ENCODE measurements at regions not wholly inside any gene's neighbourhood (a gene's known extent, or its start where the extent isn't known, plus 50 kb on each side); places are given as distances from the start of the nearest gene placed in this dataset.

DNA sequence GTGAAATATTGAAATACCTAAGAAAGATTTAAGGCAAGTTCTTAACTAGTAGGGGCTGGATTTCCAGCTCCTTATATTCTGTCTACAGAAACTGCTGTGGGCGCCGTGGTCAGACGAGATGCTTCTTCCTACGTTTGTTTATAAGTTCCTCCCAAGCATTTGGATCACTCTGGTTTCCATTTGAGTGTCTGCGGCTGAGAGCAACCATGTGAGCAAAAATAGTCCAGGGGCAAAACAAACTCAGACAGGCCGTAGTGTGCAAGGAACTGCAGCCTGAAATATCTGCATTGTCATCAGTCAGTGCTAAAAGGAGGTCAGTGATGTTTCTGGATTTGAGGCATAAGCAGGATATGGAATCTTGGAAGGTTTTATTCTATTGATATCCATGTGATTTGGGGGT is 485.9 kb upstream of the JAG1 start:
- H3K27ac ChIP-seq (ENCODE audit: low read length), result no peak overlapping the region
- no peaks in the 10 kb centered on the region for H3K36me3 ChIP-seq (ENCODE audit: insufficient read depth, low read depth, low read length)
- no peaks in the 10 kb centered on the region for H3K27me3 ChIP-seq (ENCODE audit: insufficient read depth, low read length)
- no peaks in the 10 kb centered on the region for H3K9me3 ChIP-seq (ENCODE audit: insufficient read depth, low read depth, low read length)
- no peak overlapping the region for H3K9ac ChIP-seq (ENCODE audit: low read depth, low read length)
- no peak overlapping the region for H3K4me3 ChIP-seq (ENCODE audit: low read length)
- H3K4me1 ChIP-seq (ENCODE audit: insufficient read depth, low read length), result no peaks in the 10 kb centered on the region

DNA sequence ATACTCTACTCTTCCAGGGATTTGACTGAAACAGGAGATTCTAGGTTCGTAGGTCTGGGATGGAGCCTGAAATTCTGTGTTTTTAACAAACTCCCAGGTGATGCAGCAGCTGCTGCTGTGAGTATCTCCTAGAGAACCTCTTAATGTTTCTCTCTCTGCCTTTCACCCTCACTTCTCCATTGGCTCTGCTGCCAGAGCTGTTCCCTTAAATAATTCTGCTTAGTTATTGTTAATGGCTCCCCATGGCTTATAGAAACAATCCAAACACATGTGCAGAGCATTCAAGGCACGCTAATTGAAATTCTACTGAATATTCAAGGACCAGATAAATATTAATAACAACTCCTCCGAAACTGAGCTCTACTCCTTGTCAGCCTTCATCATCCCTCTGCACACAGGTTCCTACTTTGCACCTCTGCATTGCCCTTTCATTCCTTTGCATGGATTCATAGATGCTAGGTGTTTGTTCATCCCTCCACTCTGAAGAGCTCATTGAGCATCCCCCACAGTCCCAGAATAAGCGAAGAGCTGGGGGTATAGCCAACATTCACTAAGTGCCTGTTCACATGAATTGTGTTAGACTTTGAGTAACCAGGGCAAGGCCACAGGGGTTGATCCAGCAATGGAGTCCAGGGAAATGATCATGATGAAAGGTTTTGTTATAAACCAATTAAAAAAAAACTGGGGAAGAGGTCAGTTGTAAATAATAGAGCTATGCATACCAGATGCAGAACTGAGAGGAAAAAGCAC is 488.4 kb upstream of the JAG1 start:
- H3K9me3 ChIP-seq (ENCODE audit: insufficient read depth, low read depth, low read length), result no peaks in the 10 kb centered on the region
- H3K4me3 ChIP-seq (ENCODE audit: low read length), result no peak overlapping the region
- no peaks in the 10 kb centered on the region for H3K4me1 ChIP-seq (ENCODE audit: insufficient read depth, low read length)
- H3K27ac ChIP-seq (ENCODE audit: low read length), result no peak overlapping the region
- H3K9ac ChIP-seq (ENCODE audit: low read depth, low read length), result no peak overlapping the region
- H3K27me3 ChIP-seq (ENCODE audit: insufficient read depth, low read length), result no peaks in the 10 kb centered on the region
- H3K36me3 ChIP-seq (ENCODE audit: insufficient read depth, low read depth, low read length), result no peaks in the 10 kb centered on the region

DNA sequence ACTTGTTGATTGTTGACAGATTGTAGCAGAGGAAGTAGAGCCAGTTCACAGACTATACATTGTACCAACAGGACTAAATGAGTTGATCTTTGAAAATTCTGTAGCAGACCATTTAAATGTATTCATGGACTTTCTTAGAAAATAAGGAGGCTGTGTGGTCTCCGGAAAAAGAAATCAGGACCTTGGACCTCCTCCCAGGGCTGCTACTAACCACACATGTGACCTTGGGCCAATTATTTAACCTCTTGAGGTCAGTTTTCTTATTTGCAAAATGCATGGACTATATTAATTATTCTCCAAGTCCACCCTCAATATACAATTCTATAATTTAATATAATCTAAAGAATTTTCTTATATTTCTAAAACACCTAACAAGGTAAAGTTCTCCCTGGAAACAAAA is 492.0 kb upstream of the JAG1 start:
- Histone ChIP-seq H3K27me3 (ENCODE audit: insufficient read depth, low read length) (no peaks in the 10 kb centered on the region), H3K9ac (ENCODE audit: low read depth, low read length) (no peak overlapping the region), H3K9me3 (ENCODE audit: insufficient read depth, low read depth, low read length) (no peaks in the 10 kb centered on the region), H3K27ac (ENCODE audit: low read length) (no peak overlapping the region), H3K36me3 (ENCODE audit: insufficient read depth, low read depth, low read length) (no peaks in the 10 kb centered on the region), H3K4me3 (ENCODE audit: low read length) (no peak overlapping the region), H3K4me1 (ENCODE audit: insufficient read depth, low read length) (peaks cover 6% of the 10 kb centered on the region; the same call in 1 of the 2 replicates)

DNA sequence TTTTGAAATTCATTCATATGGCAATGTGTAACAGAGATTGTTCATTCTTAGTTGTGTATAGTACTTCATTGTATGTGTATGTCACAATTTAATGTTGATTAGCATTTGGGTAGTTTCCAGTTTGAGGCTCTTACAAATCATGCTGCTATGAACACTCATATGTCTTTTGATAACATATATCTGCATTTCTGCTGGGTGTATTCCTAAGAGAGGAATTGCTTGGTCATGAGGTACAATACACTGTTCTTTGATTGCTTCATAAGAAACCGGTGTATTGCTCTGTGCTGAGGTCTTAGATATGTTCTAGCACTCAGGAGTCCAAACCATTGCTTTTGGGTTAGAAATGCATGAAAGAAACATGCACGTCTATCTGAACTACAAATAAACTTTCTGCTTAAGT is 492.9 kb upstream of the JAG1 start:
- H3K4me1 ChIP-seq (ENCODE audit: insufficient read depth, low read length), result peaks cover 6% of the 10 kb centered on the region; the same call in 1 of the 2 replicates
- H3K27me3 ChIP-seq (ENCODE audit: insufficient read depth, low read length), result no peaks in the 10 kb centered on the region
- no peak overlapping the region for H3K27ac ChIP-seq (ENCODE audit: low read length)
- no peak overlapping the region for H3K4me3 ChIP-seq (ENCODE audit: low read length)
- H3K9ac ChIP-seq (ENCODE audit: low read depth, low read length), result no peak overlapping the region
- H3K36me3 ChIP-seq (ENCODE audit: insufficient read depth, low read depth, low read length), result no peaks in the 10 kb centered on the region
- no peaks in the 10 kb centered on the region for H3K9me3 ChIP-seq (ENCODE audit: insufficient read depth, low read depth, low read length)

DNA sequence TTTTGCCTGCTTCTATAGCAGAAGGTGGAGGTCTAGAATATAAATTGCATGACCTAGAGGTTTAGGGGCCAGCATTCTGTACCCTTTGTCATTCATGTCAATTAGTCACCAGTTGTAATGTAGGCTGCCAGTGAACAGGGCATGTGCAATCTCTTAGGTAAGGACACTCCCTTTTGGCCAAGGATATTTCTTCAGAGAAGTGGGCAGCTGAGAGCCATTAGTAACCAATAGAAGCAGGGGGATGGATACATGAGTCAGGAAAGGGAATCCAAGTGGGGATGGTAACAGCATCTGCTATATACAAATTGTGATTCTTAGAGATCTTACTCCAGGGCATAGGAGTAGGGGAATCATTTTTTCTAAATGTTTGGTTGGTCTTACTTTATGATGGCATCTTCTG is 494.2 kb upstream of the JAG1 start:
- no peak overlapping the region for H3K4me3 ChIP-seq (ENCODE audit: low read length)
- H3K36me3 ChIP-seq (ENCODE audit: insufficient read depth, low read depth, low read length), result no peaks in the 10 kb centered on the region
- no peak overlapping the region for H3K9ac ChIP-seq (ENCODE audit: low read depth, low read length)
- H3K9me3 ChIP-seq (ENCODE audit: insufficient read depth, low read depth, low read length), result no peaks in the 10 kb centered on the region
- no peaks in the 10 kb centered on the region for H3K27me3 ChIP-seq (ENCODE audit: insufficient read depth, low read length)
- no peak overlapping the region for H3K27ac ChIP-seq (ENCODE audit: low read length)
- H3K4me1 ChIP-seq (ENCODE audit: insufficient read depth, low read length), result peaks cover 6% of the 10 kb centered on the region; the same call in 1 of the 2 replicates

DNA sequence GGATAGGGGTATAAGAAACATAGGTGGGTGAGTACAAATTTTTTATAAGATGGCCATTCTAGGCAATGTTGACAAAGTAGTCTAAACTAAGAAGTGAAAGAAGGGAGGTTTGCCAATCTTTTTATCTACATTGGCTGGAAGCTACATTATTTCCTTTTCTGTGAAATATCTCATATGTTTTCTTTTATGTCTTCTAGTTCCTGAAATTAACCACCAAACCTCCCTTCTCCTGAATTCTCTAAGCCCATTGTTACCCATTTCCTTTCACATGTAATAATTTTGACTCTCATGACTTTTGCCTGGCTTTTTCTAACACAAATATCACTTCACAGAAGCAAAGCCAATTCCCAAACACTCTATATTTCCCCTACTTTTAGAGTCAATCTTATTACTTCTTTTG is 496.2 kb upstream of the JAG1 start:
- H3K27ac ChIP-seq (ENCODE audit: low read length), result no peak overlapping the region
- no peaks in the 10 kb centered on the region for H3K27me3 ChIP-seq (ENCODE audit: insufficient read depth, low read length)
- peaks cover 6% of the 10 kb centered on the region; the same call in 1 of the 2 replicates for H3K4me1 ChIP-seq (ENCODE audit: insufficient read depth, low read length)
- H3K4me3 ChIP-seq (ENCODE audit: low read length), result no peak overlapping the region
- no peaks in the 10 kb centered on the region for H3K9me3 ChIP-seq (ENCODE audit: insufficient read depth, low read depth, low read length)
- no peaks in the 10 kb centered on the region for H3K36me3 ChIP-seq (ENCODE audit: insufficient read depth, low read depth, low read length)
- H3K9ac ChIP-seq (ENCODE audit: low read depth, low read length), result no peak overlapping the region

DNA sequence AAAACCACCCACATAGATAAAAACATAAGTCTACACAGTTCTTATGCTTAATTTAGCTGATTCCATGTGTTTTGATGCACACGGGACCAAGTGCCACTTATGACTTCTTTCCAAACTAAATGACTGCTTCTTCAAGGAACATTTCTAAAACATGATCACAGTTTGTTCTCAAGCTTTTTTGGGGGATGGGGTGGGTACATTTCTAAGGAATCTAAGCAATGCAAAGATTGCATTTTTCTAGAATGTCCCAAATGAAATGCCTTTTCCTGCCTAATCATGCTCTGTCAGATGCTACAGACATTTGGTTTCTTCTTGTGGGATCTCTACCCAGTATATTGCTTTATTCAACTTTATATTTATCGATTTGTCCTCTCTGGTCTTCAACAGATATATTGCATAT is 496.8 kb upstream of the JAG1 start:
- no peaks in the 10 kb centered on the region for H3K9me3 ChIP-seq (ENCODE audit: insufficient read depth, low read depth, low read length)
- no peaks in the 10 kb centered on the region for H3K36me3 ChIP-seq (ENCODE audit: insufficient read depth, low read depth, low read length)
- H3K27me3 ChIP-seq (ENCODE audit: insufficient read depth, low read length), result no peaks in the 10 kb centered on the region
- peaks cover 6% of the 10 kb centered on the region; the same call in 1 of the 2 replicates for H3K4me1 ChIP-seq (ENCODE audit: insufficient read depth, low read length)
- no peak overlapping the region for H3K4me3 ChIP-seq (ENCODE audit: low read length)
- no peak overlapping the region for H3K9ac ChIP-seq (ENCODE audit: low read depth, low read length)
- no peak overlapping the region for H3K27ac ChIP-seq (ENCODE audit: low read length)

DNA sequence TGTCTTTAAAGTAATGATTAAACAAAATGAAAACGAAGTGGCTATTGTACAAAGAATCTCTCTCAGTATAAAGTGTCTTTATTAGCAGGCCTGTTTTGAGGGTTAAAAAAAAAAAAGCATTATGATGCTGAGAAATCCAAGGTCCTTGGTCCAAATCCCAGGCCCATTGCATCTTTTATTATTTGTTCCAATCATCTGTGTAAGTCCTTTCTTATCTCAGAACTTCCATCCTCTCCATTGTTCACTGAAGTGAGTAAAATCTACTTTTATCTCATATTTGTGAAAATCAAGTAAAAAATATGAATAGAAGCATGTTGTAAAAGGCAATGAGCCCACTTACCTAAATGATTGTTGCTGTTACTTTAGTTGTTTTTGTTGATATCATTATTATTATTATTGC is 499.1 kb upstream of the JAG1 start:
- Histone ChIP-seq H3K36me3 (ENCODE audit: insufficient read depth, low read depth, low read length) (no peaks in the 10 kb centered on the region), H3K4me1 (ENCODE audit: insufficient read depth, low read length) (peaks cover 6% of the 10 kb centered on the region; the same call in 1 of the 2 replicates)

DNA sequence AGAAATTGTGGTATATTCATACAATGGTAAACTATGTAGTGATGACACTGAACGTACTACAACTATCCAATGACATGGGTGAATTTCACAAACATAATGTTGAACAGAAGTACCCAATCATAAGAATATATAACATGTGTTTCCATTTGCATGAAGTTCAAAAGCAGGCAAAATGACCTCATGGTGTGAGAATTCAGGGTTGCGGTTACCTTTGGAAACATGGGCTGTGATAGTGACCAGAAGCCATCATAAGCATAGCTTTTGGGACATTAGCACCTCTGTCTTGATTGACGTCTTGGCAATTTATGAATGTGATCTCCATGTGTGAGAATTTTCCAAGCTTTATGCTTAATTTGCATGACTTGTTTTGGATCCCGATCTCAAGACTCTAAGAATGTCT is 500.1 kb upstream of the JAG1 start:
- H3K4me3 ChIP-seq (ENCODE audit: low read length), result no peak overlapping the region
- H3K27me3 ChIP-seq (ENCODE audit: insufficient read depth, low read length), result no peaks in the 10 kb centered on the region
- peaks cover 6% of the 10 kb centered on the region; the same call in 1 of the 2 replicates for H3K4me1 ChIP-seq (ENCODE audit: insufficient read depth, low read length)
- H3K27ac ChIP-seq (ENCODE audit: low read length), result no peak overlapping the region
- H3K9me3 ChIP-seq (ENCODE audit: insufficient read depth, low read depth, low read length), result no peaks in the 10 kb centered on the region
- no peak overlapping the region for H3K9ac ChIP-seq (ENCODE audit: low read depth, low read length)
- H3K36me3 ChIP-seq (ENCODE audit: insufficient read depth, low read depth, low read length), result no peaks in the 10 kb centered on the region

More for the DNA sequence above, 499.1 kb upstream of the JAG1 start:
- Histone ChIP-seq H3K4me3 (ENCODE audit: low read length) (no peak overlapping the region), H3K9me3 (ENCODE audit: insufficient read depth, low read depth, low read length) (no peaks in the 10 kb centered on the region), H3K27me3 (ENCODE audit: insufficient read depth, low read length) (no peaks in the 10 kb centered on the region), H3K27ac (ENCODE audit: low read length) (no peak overlapping the region), H3K9ac (ENCODE audit: low read depth, low read length) (no peak overlapping the region)

DNA sequence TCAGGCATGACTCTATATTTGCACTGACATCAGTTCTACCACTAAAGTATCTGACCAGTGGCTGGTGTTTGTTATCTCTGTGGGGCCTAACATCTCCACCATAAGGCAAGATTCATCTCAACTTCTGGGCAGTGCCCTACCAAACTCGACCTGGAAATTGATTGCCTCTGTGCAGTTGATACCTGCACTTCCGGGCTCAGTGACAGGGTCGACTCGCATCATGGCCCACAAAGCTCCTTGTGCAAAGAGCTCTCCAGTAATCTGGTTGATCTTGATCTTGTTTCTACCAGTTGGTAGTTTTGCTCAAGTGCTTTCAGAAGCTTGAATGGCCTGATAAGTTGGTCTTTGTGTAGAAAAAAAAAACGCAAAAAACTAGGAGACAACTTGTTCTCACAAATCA is 501.1 kb upstream of the JAG1 start:
- Histone ChIP-seq H3K4me3 (ENCODE audit: low read length) (no peak overlapping the region), H3K9me3 (ENCODE audit: insufficient read depth, low read depth, low read length) (no peaks in the 10 kb centered on the region), H3K9ac (ENCODE audit: low read depth, low read length) (no peak overlapping the region), H3K4me1 (ENCODE audit: insufficient read depth, low read length) (peaks cover 6% of the 10 kb centered on the region; the same call in 1 of the 2 replicates), H3K27ac (ENCODE audit: low read length) (no peak overlapping the region), H3K27me3 (ENCODE audit: insufficient read depth, low read length) (no peaks in the 10 kb centered on the region), H3K36me3 (ENCODE audit: insufficient read depth, low read depth, low read length) (no peaks in the 10 kb centered on the region)

DNA sequence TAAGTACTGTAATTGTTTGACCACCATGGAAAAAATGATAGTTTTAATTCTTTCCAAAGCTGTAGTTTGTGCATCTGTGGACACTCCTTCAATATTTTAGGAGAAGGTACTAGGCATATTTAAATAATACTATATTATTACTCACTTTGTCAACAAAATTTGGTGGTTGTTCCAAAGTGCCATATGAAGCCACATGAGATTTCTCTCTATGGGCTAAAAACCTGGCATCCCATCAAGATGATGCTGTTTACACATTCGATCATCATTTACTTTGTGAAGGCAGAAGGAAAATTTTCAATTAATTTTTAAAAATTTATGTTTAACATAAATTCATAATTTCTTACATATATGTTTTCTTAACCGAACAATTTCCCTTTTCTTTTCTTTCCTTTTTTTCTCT is 502.6 kb upstream of the JAG1 start:
- H3K27ac ChIP-seq (ENCODE audit: low read length), result no peak overlapping the region

DNA sequence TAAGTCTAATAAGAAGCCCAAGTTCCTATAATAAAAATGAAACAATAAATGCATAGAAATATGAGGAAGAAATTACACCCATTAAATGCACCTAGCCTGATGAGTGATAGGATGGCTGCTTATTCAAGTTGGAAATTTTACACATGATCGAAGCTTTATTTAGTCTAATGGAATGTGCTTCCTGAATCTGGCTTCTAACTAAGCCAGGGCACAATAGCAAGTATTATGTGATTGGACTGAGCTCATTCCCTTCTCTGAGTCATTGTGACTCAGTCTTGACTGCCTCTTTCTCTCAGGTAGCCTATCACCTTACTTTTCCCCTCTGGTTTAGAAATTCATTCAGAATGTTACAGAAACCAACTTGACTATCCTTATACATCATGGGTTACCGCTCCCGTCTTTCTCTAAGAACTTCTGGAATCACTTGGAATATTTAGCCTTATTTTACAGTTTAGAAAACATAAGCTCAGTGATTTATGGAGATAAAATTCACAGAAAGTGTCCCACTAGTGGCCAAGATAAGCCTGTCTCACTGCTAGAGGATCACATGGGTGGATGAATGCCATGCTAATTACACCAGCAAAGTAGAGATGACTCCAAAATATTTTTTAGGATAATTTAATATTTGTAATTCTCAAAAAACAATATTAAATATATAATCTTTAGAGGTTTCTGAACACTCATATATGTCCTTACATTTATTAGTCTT is 505.3 kb upstream of the JAG1 start:
- Histone ChIP-seq H3K4me3 (ENCODE audit: low read length) (no peak overlapping the region), H3K36me3 (ENCODE audit: insufficient read depth, low read depth, low read length) (no peaks in the 10 kb centered on the region), H3K9ac (ENCODE audit: low read depth, low read length) (no peak overlapping the region), H3K9me3 (ENCODE audit: insufficient read depth, low read depth, low read length) (0 out of 2 replicates have a peak, but pooled peaks cover 9% of the 10 kb centered on the region), H3K27ac (ENCODE audit: low read length) (no peak overlapping the region), H3K4me1 (ENCODE audit: insufficient read depth, low read length) (no peaks in the 10 kb centered on the region), H3K27me3 (ENCODE audit: insufficient read depth, low read length) (no peaks in the 10 kb centered on the region)

More for the DNA sequence above, 502.6 kb upstream of the JAG1 start:
- H3K4me3 ChIP-seq (ENCODE audit: low read length), result no peak overlapping the region
- H3K27me3 ChIP-seq (ENCODE audit: insufficient read depth, low read length), result no peaks in the 10 kb centered on the region
- no peaks in the 10 kb centered on the region for H3K36me3 ChIP-seq (ENCODE audit: insufficient read depth, low read depth, low read length)
- H3K9me3 ChIP-seq (ENCODE audit: insufficient read depth, low read depth, low read length), result 0 out of 2 replicates have a peak, but pooled peaks cover 7% of the 10 kb centered on the region
- no peak overlapping the region for H3K9ac ChIP-seq (ENCODE audit: low read depth, low read length)
- H3K4me1 ChIP-seq (ENCODE audit: insufficient read depth, low read length), result no peaks in the 10 kb centered on the region

Measured in iPS-20b (cell line).